ENCODE measurements at regions not wholly inside any gene's neighbourhood (a gene's known extent, or its start where the extent isn't known, plus 50 kb on each side); places are given as distances from the start of the nearest gene placed in this dataset.

- H3K27ac ChIP-seq = no peak overlapping the region
- H3K9me3 ChIP-seq = no peaks in the 10 kb centered on the region
- 53 to 65% methylated on average over 5 of the region's 5 CpGs for WGBS, 2 donors
- DNase-seq = no peak
- H3K36me3 ChIP-seq = no peaks in the 10 kb centered on the region
- no peak overlapping the region for H3K4me3 ChIP-seq
- TF ChIP-seq CTCF (IDR thresholded peaks at IDR 0.05) (no peak), POLR2A (IDR thresholded peaks at IDR 0.05) (no peak)
- intact Hi-C loops (cut with DNase I) = no loop called here
- peaks cover 0 to 87% (median 0%) of the 10 kb centered on the region in 4 donors for H3K27me3 ChIP-seq
- no peaks in the 10 kb centered on the region for H3K4me1 ChIP-seq
Observed at GRCh38 chr10:128538671-128539070, 412.4 kb upstream of the MKI67 start.

GRCh38 chr10:128539510-128540127, 413.4 kb upstream of the MKI67 start:
- no peak for DNase-seq
- peaks cover 0 to 85% (median 0%) of the 10 kb centered on the region in 4 donors for H3K27me3 ChIP-seq
- H3K27ac ChIP-seq = no peak overlapping the region
- H3K9me3 ChIP-seq = no peaks in the 10 kb centered on the region
- no peaks in the 10 kb centered on the region for H3K36me3 ChIP-seq
- 56 to 72% methylated on average over 10 of the region's 10 CpGs for WGBS, 2 donors
- H3K4me1 ChIP-seq = no peaks in the 10 kb centered on the region
- no peak overlapping the region for H3K4me3 ChIP-seq
- intact Hi-C loops (cut with DNase I) = no loop called here
- TF ChIP-seq CTCF (IDR thresholded peaks at IDR 0.05) (no peak), POLR2A (IDR thresholded peaks at IDR 0.05) (no peak)

GRCh38 chr10:128540128-128540762, 414.0 kb upstream of the MKI67 start:
- Histone ChIP-seq H3K27ac (no peak overlapping the region), H3K27me3 (peaks cover 0 to 79% (median 0%) of the 10 kb centered on the region in 4 donors), H3K36me3 (no peaks in the 10 kb centered on the region), H3K9me3 (no peaks in the 10 kb centered on the region), H3K4me1 (no peaks in the 10 kb centered on the region), H3K4me3 (no peak overlapping the region)
- 28% methylated on average over 8 to 13 of the region's 38 CpGs for WGBS, 2 donors
- intact Hi-C loops (cut with DNase I) = no loop called here
- no peak for DNase-seq
- TF ChIP-seq POLR2A (IDR thresholded peaks at IDR 0.05) = no peak
- TF ChIP-seq CTCF (IDR thresholded peaks at IDR 0.05) = no peak

GRCh38 chr10:128540781-128541761, 414.8 kb upstream of the MKI67 start:
- no peak for DNase-seq
- H3K36me3 ChIP-seq = no peaks in the 10 kb centered on the region
- no peaks in the 10 kb centered on the region for H3K4me1 ChIP-seq
- TF ChIP-seq CTCF (IDR thresholded peaks at IDR 0.05) (no peak), POLR2A (IDR thresholded peaks at IDR 0.05) (no peak)
- intact Hi-C loops (cut with DNase I) = no loop called here
- peaks cover 0 to 70% (median 0%) of the 10 kb centered on the region in 4 donors for H3K27me3 ChIP-seq
- H3K9me3 ChIP-seq = no peaks in the 10 kb centered on the region
- H3K4me3 ChIP-seq = peak overlapping the region in 1 of 4 donors; percentile 17
- WGBS, 2 donors = 10% methylated on average over 37 to 42 of the region's 46 CpGs
- no peak overlapping the region for H3K27ac ChIP-seq
